HG03571 (cell line): ENCODE measurements at regions not wholly inside any gene's neighbourhood (a gene's known extent, or its start where the extent isn't known, plus 50 kb on each side); places are given as distances from the start of the nearest gene placed in this dataset.
"Not testable (repeated sequence)": the region's sequence is repeated elsewhere in the genome, so short reads cannot be mapped to it uniquely, and the experiment has no call there.

ENCODE experiments used
- ATAC-seq: cut with Tn5 transposase; IDR thresholded peaks from one replicate; pipeline ENCODE4 v1.9.1; 2021; ENCODE audit not compliant: unreplicated experiment

GRCh38 chr6:4420160-4420865, 284.9 kb upstream of the ECI2 start:
- ATAC-seq, result no peak

GRCh38 chr6:4415549-4415948, 280.2 kb upstream of the ECI2 start:
- no peak for ATAC-seq

GRCh38 chr6:4414078-4414477, 278.7 kb upstream of the ECI2 start:
- not testable (repeated sequence) for ATAC-seq

GRCh38 chr6:4413073-4413472, 277.7 kb upstream of the ECI2 start:
- no peak for ATAC-seq

- ATAC-seq, result no peak
Measured at GRCh38 chr6:4412488-4412887, 277.1 kb upstream of the ECI2 start.

GRCh38 chr6:4412077-4412476, 276.7 kb upstream of the ECI2 start:
- ATAC-seq, result no peak

- ATAC-seq, result peak; percentile 98
Measured at GRCh38 chr6:4407710-4408109, 272.3 kb upstream of the ECI2 start.

GRCh38 chr6:4405621-4406212, 270.3 kb upstream of the ECI2 start:
- no peak for ATAC-seq

- ATAC-seq, result no peak
Measured at GRCh38 chr6:4404415-4404814, 269.0 kb upstream of the ECI2 start.

- ATAC-seq, result no peak
Measured at GRCh38 chr6:4403828-4404227, 268.5 kb upstream of the ECI2 start.

GRCh38 chr6:4403023-4403752, 267.8 kb upstream of the ECI2 start:
- ATAC-seq, result no peak

- no peak for ATAC-seq
Measured at GRCh38 chr6:4402477-4402976, 267.2 kb upstream of the ECI2 start.

GRCh38 chr6:4401408-4402368, 266.3 kb upstream of the ECI2 start:
- ATAC-seq, result no peak

GRCh38 chr6:4399656-4400055, 264.3 kb upstream of the ECI2 start:
- no peak for ATAC-seq

GRCh38 chr6:4398791-4399190, 263.4 kb upstream of the ECI2 start:
- ATAC-seq, result no peak

- no peak for ATAC-seq
Measured at GRCh38 chr6:4397307-4397706, 261.9 kb upstream of the ECI2 start.

GRCh38 chr6:4396044-4396443, 260.7 kb upstream of the ECI2 start:
- no peak for ATAC-seq

GRCh38 chr6:4395386-4395785, 260.0 kb upstream of the ECI2 start:
- no peak for ATAC-seq

- no peak for ATAC-seq
Measured at GRCh38 chr6:4394786-4395185, 259.4 kb upstream of the ECI2 start.

- ATAC-seq, result no peak
Measured at GRCh38 chr6:4388675-4389074, 253.3 kb upstream of the ECI2 start.

- no peak for ATAC-seq
Measured at GRCh38 chr6:4384656-4385055, 249.3 kb upstream of the ECI2 start.
